Stimulated activated CD8-positive, alpha-beta memory T cell treated with anti-CD3 and anti-CD28 coated beads, Interleukin-15, amount 100 ng/mL, for 48 hours (primary cell): ENCODE measurements at regions not wholly inside any gene's neighbourhood (a gene's known extent, or its start where the extent isn't known, plus 50 kb on each side); places are given as distances from the start of the nearest gene placed in this dataset.

Experiments used
- DNase-seq, 2 donors: peaks; one replicate each; pipeline ENCODE4 v3.0.0-alpha.2; 2020; ENCODE audit warnings: low read depth in 2 of 2

DNA sequence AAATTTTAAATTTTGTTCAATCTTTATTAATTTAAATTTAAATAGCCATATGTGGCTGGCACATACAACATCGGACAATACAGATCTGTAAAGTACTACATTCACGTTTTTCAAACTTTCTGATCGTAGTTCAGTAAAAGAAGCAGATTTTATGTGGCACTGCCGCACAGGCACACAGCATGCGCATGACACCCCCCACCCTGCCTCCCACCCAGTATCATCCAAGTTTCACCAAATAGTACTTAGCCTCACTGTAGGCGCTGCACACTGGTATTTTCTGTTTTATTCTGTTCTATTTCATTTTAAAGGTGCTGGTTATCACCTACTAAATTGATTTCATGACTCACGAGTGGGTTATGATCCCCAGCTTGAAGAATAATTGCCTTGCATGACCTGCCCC, 159.9 kb downstream of the HIPK3 start:
- DNase-seq, result no peak

DNA sequence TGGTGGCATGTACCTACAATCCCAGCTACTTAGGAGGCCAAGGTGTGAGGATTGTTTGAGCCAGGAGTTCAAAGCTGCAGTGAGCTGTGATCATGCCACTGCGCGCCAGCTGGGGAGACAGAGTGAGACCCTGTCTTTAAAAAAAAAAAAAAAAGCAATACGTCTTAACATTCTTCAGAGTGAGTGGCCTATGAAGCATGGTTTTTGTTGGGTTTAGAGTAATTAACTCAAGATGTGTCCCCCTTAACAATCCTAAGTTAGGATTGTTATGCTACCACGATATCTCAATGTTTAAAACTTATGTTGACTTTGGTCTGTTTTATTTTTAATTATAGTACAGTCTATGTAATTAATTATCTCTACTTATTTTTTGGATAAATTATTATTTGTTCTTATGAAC, 156.1 kb downstream of the HIPK3 start:
- no peak for DNase-seq

DNA sequence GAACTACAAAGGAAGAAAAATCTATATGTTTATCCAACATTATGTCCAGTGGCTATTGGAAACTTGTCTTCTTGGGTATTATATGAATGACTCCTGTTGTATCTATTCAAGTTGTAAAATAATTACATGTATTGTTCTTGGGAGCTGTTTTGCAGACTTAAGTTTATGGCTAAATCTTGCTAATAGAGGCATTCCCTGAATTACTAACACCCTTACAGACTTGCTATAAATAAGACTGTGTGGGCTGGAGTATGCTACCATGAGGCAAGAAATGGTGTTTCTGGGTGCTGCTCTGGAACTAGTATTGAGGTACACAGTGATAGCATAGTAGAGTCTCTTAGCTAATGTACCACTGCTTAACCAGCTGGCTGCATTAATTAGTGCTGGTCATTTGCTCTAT, 155.1 kb downstream of the HIPK3 start:
- DNase-seq, result no peak

DNA sequence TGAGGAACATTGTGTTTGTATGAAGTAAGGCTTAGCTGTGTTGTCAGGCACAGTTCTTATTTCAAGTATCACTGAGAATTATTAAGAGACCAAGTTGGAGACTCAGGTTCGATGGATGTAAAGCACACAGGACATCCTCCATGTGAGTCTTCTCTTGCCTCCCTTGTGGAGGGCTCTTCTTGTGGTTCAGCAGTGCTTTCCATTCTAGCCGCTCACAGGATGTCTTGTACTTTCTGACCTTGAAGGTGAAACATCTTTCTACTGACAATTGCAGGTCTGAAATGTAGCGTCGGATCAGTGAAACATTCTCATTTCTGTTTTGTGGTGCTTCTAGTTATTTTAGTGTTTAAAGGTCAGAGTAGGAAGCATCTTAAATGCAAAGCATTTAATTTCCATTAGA, 154.6 kb downstream of the HIPK3 start:
- no peak for DNase-seq

DNA sequence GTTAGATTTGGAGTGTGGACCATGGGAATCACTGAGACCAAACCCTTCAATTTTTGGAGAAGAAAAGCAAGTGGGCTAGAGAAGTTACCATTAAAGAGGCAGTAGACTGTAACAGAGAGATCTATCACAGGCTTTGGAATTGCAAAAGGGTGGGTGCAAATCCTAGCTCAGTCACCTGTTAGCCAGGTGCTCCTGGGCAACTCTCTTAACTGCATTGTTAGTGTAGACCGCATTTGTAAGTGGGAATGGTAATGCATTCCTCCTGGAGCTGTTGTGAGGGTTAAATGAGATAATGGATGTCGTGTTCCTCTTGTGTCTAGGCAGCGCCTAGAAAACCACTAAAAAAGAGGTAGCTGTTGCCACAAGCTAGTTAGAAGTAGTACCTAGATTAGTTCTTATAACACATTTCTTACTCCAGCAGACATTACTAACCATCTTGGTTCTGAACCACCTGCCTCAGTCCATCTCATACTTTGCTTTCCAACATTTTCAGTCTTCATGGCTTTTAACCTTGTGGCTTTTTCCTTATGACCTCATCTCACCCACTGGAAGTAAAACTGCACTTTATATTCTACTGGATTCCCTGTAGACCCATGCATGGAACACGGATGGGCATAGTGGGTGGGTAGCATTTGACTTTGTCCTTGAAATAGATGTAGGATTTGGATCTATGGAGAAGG, 153.0 kb downstream of the HIPK3 start:
- DNase-seq, result no peak
